GM19035 (cell line): ENCODE measurements at regions not wholly inside any gene's neighbourhood (a gene's known extent, or its start where the extent isn't known, plus 50 kb on each side); places are given as distances from the start of the nearest gene placed in this dataset.
"Not testable (repeated sequence)": the region's sequence is repeated elsewhere in the genome, so short reads cannot be mapped to it uniquely, and the experiment has no call there.

Source experiments
- ATAC-seq: cut with Tn5 transposase; IDR thresholded peaks from one replicate; pipeline ENCODE4 v1.9.1; 2021; ENCODE audit not compliant: unreplicated experiment

- ATAC-seq, result no peak
Measured at GRCh38 chr7:108627476-108628051, 57.9 kb downstream of the DNAJB9 start.

DNA sequence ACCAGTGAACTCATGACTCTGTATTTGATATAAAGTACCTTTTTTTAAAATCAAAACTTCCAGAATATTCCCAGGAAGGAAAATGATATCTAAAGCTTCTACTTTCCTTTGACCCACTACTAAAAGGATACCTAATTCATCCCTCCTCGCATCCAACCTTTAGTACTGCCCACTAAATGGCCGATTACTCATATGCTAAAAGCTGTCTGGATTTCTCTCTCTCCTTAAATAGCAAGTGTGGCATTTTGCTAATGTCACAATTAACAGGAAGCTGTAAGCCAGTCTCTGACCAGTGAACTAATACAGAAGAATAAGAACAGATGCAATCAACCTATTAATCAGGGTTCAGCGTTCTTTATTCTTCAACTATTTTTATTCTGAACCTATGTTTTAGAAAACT, 59.0 kb downstream of the DNAJB9 start:
- ATAC-seq, result no peak

DNA sequence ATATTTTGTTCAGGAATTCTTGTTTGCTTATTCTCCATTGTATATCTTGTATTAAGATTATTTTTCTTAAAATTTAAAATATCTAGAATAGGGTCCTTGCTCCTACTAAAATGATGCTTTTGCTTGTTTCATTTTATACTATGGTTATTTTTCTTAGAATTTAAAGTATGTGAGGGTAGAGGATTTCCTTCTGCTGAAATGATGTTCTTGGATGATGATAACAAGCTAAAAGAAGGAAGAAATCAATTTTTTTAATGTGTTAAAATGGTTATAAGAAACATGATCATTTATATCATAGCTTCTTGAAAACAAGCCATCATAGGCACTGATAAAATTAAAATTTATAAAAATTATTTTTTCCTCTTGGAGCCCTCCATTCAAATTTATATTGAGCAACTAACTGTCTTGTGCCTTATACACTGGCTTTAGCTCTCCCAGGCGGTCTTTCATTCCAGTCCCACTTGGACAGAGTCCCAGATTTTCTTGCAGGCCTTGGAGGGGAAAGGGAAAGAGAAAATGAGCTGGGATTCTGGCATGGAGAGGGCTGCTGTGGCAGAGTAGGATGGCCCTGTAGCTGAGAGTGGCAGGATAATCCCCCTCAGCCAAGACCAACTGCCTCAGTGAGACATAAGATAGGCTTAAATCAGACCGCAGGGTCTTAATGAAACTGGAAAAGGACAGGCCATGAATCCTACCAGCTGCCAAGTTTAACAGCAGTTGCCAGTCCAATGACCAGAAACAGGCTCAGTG, 60.2 kb downstream of the DNAJB9 start:
- ATAC-seq, result no peak

DNA sequence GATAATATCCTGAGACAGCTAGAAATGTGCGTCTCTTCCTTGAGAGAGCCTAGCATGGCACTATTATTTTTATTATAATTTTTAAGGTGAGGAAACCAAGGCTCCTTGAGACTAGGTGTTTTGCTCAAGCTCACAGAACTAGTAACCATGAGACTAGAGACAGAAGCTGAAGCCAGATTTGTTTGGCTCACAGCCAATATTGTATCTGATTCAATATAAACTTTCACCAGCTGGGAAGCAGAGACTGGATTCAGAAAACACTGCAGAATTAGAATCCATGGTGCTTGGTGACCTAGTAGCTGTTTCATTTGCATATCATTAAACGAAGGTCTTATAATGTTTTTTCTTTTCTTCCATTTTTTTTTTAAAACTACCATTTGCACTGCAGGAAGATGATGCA, 64.4 kb downstream of the DNAJB9 start:
- ATAC-seq, result no peak

DNA sequence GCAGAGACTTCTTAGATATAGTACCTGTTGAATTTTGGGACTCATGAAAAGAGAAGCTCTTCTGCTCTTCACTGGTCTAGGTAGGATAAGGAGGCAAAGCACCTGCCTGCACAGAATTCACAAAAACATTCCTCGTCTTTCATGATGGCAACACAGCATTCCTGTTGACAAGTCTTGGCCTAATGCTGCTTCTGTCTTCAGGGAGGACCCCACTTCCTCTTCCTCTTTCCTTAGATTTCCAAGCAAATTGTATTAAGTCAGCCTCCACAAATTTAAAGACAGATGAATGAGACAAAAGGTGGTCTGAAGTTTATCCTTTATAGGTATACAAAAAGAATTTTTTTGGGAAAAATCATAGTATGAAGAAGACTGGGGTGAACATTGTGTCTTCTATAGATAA, 64.9 kb downstream of the DNAJB9 start:
- ATAC-seq, result no peak

GRCh38 chr7:108637049-108637621, 67.5 kb downstream of the DNAJB9 start:
- ATAC-seq, result no peak

DNA sequence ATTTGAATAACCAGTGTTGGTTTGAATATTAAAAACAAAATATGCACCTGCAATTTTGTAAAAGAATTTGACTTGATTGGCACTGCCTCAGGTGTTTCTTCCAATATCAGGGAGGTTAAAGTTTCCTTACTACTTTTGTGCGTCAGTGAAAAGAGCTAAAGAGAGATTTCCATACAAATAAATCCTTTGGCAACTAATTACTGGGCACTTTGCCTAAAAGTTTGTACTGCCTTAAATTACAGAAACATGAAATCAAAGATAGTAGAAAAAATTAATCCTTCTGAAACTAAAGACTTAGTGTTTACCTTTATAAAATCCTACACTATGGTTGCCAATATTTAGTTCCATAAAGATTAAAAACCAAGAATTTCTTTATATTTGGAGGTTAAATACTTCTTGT, 72.5 kb downstream of the DNAJB9 start:
- ATAC-seq, result no peak

GRCh38 chr7:108643136-108643535, 73.5 kb downstream of the DNAJB9 start:
- no peak for ATAC-seq

DNA sequence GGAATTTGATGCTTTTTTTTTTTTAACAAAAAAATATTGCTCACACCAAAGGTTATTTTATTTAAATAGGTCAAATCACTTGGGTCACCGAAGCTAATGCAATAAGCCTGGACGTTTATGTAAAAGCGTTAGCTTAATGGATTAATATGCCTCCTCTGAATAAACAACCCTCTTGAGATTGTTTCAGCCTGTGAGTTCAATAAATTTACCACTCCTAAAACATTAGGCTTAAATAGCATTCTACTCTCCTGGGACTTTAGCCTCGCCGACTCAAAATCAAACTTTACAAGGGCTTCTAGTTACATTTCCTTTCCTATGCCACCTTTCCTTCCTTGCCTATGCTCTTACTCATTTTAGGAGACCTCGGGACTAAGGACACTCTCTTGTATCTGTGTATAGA, 79.3 kb downstream of the DNAJB9 start:
- no peak for ATAC-seq

- ATAC-seq, result no peak
Measured at GRCh38 chr7:108650467-108650866, 80.8 kb downstream of the DNAJB9 start.

DNA sequence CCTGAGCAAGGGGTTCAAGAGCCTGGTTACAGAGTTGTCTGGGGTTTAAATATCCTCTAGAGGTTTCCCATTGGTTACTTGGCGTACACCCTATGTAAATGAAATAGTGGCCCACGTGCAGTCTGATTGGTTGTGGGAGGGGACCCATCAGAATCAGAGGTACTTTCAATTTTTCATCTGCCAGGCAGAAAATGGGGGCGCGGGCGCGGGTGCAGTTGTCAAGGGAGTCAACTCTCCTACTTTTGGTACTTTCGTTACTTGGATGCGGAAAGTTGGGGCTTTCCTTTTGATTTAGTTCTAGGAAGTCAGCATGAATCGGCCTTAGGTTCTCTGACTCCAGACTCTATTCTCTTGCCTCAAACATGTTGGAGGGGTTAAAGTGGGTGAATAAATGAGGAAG, 83.2 kb downstream of the DNAJB9 start:
- no peak for ATAC-seq

- ATAC-seq, result no peak
Measured at GRCh38 chr7:108653526-108653925, 83.9 kb downstream of the DNAJB9 start.

- not testable (repeated sequence) for ATAC-seq
Measured at GRCh38 chr7:108657140-108657726, 87.6 kb downstream of the DNAJB9 start.

- ATAC-seq, result no peak
Measured at GRCh38 chr7:108659261-108659660, 89.6 kb downstream of the DNAJB9 start.

DNA sequence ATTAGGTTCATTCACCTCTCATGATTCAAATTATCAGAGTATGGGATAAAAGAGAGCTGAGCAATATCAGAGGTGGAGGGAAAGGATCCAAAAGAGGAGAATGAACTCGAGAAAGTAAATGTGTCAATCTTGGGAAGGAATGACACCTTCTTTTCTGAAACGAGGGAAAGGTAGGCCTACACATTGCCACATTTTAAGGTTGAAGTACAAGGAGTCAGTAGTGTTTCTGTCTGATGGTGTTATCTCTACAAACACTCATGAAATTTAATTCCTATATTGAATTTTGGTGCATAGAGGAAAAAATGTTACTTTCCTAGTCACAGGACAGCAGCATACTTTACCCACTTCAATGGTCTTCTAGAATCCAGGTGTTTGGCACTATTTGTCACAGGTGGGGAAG, 90.2 kb downstream of the DNAJB9 start:
- ATAC-seq, result no peak

DNA sequence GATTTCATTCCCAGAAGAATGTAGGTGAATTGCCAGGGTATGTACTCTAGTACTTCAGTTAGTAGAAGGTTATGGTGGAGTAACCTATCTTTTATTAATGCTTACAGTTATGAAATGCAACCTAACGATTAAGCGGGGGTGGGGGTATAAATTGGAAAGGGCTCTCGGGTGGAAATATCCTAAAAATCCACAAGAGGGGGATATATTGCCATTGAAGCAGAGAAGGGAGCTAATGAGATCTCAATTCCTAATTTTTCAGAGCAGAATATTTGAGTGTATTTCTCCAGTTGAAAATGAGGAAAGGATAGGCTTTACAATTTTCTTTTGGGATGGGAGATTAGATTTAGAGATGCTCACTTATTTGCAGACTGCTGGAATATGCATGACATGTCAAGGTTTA, 90.8 kb downstream of the DNAJB9 start:
- no peak for ATAC-seq

DNA sequence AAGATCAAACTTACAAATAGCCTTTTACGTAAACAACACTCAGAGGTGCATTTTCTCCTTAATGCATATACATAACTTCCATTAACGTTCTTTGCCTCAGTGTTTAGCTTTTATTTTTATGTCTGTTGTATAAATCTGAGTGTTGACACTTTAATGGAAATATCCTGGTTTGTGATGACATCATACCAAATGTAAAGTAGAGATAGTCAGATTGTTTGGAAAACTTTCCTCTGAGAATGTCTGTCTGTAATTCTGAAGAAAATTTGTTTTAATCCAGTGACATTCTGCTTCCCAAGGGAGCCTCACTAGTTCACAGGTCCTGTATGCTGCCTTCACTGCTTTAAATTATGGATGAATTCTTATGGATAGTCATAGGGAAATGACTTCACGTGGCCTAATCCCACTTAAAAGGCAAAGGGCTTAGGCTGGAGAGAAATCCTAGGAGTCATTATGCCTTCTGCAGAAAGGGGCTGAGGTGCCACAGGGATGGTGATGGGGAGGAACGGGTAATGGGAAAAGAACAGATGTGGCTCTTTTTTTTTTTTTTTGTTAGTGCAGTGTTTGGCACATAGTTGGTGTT, 93.2 kb downstream of the DNAJB9 start:
- no peak for ATAC-seq

DNA sequence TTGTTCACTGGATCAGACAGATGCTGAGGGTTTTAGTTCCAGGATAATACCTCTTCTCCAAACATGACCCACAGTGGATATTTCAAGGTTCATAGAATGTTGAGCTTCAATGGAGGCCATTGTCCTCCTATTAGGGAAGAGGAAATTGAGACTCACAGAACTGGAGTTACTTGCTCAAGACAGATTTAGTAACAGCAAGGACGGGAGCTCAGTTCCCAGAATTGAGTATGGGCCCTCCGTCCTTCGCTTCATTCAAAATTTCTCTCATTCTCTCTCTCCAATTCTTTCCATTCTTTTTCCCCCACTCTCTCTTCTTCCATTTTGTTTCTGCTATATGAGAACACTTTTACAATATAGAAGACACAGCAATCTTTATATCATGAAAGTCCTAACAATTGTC, 94.0 kb downstream of the DNAJB9 start:
- ATAC-seq, result no peak

DNA sequence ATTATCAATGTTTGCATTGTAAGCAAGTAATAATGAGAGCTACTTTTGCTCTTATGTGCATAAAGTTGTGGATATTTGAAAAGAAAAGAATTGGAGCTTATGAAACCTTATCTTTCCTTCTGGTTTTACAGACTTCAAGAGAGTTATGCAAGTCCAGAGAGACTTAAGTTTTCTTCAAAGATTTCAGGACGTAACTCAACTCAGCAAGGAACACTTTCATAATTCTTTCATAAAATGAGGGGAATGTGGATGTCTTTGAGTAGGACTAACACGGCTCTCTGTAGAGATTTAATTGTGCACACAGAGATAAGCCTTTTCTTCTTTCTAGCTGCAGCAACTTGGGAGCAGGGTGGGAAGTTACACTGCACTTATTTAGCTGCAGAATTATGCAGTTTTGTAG, 97.5 kb downstream of the DNAJB9 start:
- no peak for ATAC-seq

- ATAC-seq, result no peak
Measured at GRCh38 chr7:108669958-108670357, 100.3 kb downstream of the DNAJB9 start.

DNA sequence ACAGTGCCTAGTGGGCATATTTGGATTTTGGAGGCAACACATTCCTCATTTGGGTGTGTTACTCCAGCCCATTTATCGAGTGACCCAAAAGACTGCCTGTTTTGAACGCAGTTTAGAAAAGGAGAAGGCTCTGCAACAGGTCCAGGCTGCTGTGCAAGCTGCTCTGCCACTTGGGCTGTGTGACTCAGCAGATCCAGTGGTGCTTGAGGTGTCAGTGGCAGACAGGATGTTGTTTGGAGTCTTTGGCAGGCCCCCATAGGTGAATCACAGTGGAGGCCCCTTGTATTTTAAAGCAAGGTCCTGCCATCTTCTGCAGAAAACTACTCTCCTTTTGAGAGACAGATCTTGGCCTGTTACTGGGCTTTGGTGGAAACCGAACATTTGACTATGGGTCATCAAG, 104.0 kb downstream of the DNAJB9 start:
- not testable (repeated sequence) for ATAC-seq

DNA sequence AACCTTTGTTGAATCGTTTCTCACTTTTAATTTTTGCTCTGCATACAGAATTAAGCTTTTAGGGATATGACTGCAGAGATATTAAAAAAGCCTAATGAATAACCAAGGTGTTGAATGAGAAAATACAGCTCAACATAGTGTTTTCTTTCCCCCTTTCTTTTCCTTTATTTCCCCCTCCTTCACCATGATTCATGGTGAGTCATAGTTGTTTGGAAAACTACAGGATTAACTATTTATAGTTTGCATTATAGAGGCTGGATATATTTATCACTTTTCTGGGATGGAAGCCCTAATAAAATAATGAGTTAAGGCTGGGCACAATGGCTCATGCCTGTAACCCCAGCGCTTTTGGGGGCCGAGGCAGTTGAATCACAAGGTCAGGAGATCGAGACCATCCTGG, 115.0 kb downstream of the DNAJB9 start:
- no peak for ATAC-seq
